ENCODE measurements at regions not wholly inside any gene's neighbourhood (a gene's known extent, or its start where the extent isn't known, plus 50 kb on each side); places are given as distances from the start of the nearest gene placed in this dataset.

DNA sequence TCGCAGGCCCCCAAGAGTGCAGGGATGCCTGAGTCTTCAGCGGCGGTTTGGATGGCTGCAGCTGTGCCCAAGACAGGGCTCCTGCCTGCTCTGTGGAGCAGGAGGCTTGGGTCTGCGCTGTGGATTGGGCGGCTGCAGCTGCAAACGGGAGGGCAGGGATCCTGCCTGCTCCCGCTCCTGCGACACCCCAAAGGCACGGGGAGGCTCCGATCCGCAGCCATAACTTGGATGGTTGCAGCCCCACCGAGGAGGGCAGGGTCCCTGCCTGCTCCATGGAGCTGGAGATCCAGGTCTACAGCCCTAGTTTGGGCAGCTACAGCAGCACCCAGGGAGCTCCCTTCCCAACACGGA is 898.8 kb upstream of the NEGR1 start:
- no peaks in the 10 kb centered on the region for H3K36me3 ChIP-seq (ENCODE audit: control insufficient read depth, insufficient read depth, low read length)
- ATAC-seq (no peak), DNase-seq (no peak)
- no peak overlapping the region for H3K27ac ChIP-seq (ENCODE audit: low read length)
- H3K4me1 ChIP-seq (ENCODE audit: control insufficient read depth, insufficient read depth, low read length), result no peaks in the 10 kb centered on the region
- Mint-ChIP-seq H3K27me3 (ENCODE audit: low read depth in 2 of 2) (no peaks in the 10 kb centered on the region), H3K27ac (no peak overlapping the region), H3K4me3 (no peak overlapping the region), H3K4me1 (no peaks in the 10 kb centered on the region), H3K9me3 (peaks cover 9 to 15% of the 10 kb centered on the region in 2 donors), H3K36me3 (no peaks in the 10 kb centered on the region)
- H3K9me3 ChIP-seq (ENCODE audit: control insufficient read depth, insufficient read depth, low read length), result peaks cover 13% of the 10 kb centered on the region
- 87% methylated on average over 13 of the region's 13 CpGs for WGBS (ENCODE audit: insufficient coverage)
- intact Hi-C loops (cut with micrococcal nuclease), result no loop called here
- H3K27me3 ChIP-seq (ENCODE audit: control insufficient read depth, insufficient read depth, low read length), result no peaks in the 10 kb centered on the region
- no peak overlapping the region for H3K4me3 ChIP-seq (ENCODE audit: low read length)
- TF ChIP-seq, protein P1, sequence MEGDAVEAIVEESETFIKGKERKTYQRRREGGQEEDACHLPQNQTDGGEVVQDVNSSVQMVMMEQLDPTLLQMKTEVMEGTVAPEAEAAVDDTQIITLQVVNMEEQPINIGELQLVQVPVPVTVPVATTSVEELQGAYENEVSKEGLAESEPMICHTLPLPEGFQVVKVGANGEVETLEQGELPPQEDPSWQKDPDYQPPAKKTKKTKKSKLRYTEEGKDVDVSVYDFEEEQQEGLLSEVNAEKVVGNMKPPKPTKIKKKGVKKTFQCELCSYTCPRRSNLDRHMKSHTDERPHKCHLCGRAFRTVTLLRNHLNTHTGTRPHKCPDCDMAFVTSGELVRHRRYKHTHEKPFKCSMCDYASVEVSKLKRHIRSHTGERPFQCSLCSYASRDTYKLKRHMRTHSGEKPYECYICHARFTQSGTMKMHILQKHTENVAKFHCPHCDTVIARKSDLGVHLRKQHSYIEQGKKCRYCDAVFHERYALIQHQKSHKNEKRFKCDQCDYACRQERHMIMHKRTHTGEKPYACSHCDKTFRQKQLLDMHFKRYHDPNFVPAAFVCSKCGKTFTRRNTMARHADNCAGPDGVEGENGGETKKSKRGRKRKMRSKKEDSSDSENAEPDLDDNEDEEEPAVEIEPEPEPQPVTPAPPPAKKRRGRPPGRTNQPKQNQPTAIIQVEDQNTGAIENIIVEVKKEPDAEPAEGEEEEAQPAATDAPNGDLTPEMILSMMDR (IDR thresholded peaks at IDR 0.05), result no peak

GRCh38 chr1:73180397-73181189 is 898.3 kb upstream of the NEGR1 start:
- Histone ChIP-seq H3K27ac (ENCODE audit: low read length) (no peak overlapping the region), H3K9me3 (ENCODE audit: control insufficient read depth, insufficient read depth, low read length) (peaks cover 13% of the 10 kb centered on the region), H3K4me3 (ENCODE audit: low read length) (no peak overlapping the region), H3K27me3 (ENCODE audit: control insufficient read depth, insufficient read depth, low read length) (no peaks in the 10 kb centered on the region), H3K36me3 (ENCODE audit: control insufficient read depth, insufficient read depth, low read length) (no peaks in the 10 kb centered on the region), H3K4me1 (ENCODE audit: control insufficient read depth, insufficient read depth, low read length) (no peaks in the 10 kb centered on the region)
- H3K4me1 Mint-ChIP-seq, result no peaks in the 10 kb centered on the region
- no peaks in the 10 kb centered on the region for H3K27me3 Mint-ChIP-seq (ENCODE audit: low read depth in 2 of 2)
- H3K4me3 Mint-ChIP-seq, result no peak overlapping the region
- DNase-seq, result no peak
- intact Hi-C loops (cut with micrococcal nuclease), result no loop called here
- peaks cover 9 to 15% of the 10 kb centered on the region in 2 donors for H3K9me3 Mint-ChIP-seq
- H3K27ac Mint-ChIP-seq, result no peak overlapping the region
- TF ChIP-seq, protein P1 (IDR thresholded peaks at IDR 0.05), result no peak
- H3K36me3 Mint-ChIP-seq, result no peaks in the 10 kb centered on the region
- 81% methylated on average over 10 of the region's 10 CpGs for WGBS (ENCODE audit: insufficient coverage)
- ATAC-seq, result no peak

GRCh38 chr1:73176902-73177301 is 894.6 kb upstream of the NEGR1 start:
- Histone ChIP-seq H3K4me1 (ENCODE audit: control insufficient read depth, insufficient read depth, low read length) (no peaks in the 10 kb centered on the region), H3K36me3 (ENCODE audit: control insufficient read depth, insufficient read depth, low read length) (no peaks in the 10 kb centered on the region), H3K4me3 (ENCODE audit: low read length) (no peak overlapping the region), H3K27ac (ENCODE audit: low read length) (no peak overlapping the region), H3K27me3 (ENCODE audit: control insufficient read depth, insufficient read depth, low read length) (no peaks in the 10 kb centered on the region), H3K9me3 (ENCODE audit: control insufficient read depth, insufficient read depth, low read length) (peaks cover 13% of the 10 kb centered on the region)
- TF ChIP-seq, protein P1 (IDR thresholded peaks at IDR 0.05), result no peak
- ATAC-seq (no peak), DNase-seq (no peak)
- no peaks in the 10 kb centered on the region for H3K4me1 Mint-ChIP-seq
- no peak overlapping the region for H3K4me3 Mint-ChIP-seq
- 82% methylated on average over 2 of the region's 2 CpGs for WGBS (ENCODE audit: insufficient coverage)
- peaks cover 6 to 12% of the 10 kb centered on the region in 2 donors for H3K9me3 Mint-ChIP-seq
- no peak overlapping the region for H3K27ac Mint-ChIP-seq
- H3K27me3 Mint-ChIP-seq (ENCODE audit: low read depth in 2 of 2), result no peaks in the 10 kb centered on the region
- H3K36me3 Mint-ChIP-seq, result no peaks in the 10 kb centered on the region
- intact Hi-C loops (cut with micrococcal nuclease), result no loop called here

Measured in natural killer cell (primary cell).